Skeletal muscle satellite cell (primary cell): ENCODE measurements at regions not wholly inside any gene's neighbourhood (a gene's known extent, or its start where the extent isn't known, plus 50 kb on each side); places are given as distances from the start of the nearest gene placed in this dataset.
"Not testable (repeated sequence)": the region's sequence is repeated elsewhere in the genome, so short reads cannot be mapped to it uniquely, and the experiment has no call there.

Experiments
- H3K27me3 ChIP-seq: 2 replicates; pipeline ENCODE4 v1.7.0; 2013; ENCODE audit warnings: low read length; ENCODE audit not compliant: control insufficient read depth, insufficient read depth
- H3K36me3 ChIP-seq: 2 replicates; pipeline ENCODE4 v1.7.0; 2013; ENCODE audit warnings: mild to moderate bottlenecking, control low read depth, low read length; ENCODE audit not compliant: insufficient read depth
- H3K4me1 ChIP-seq: 2 replicates; pipeline ENCODE4 v1.7.0; 2013; ENCODE audit warnings: low read length; ENCODE audit not compliant: control insufficient read depth, insufficient read depth
- H3K4me2 ChIP-seq: 2 replicates; pipeline ENCODE4 v1.7.0; 2013; ENCODE audit warnings: mild to moderate bottlenecking, low read length
- H3K4me3 ChIP-seq: 2 replicates; pipeline ENCODE4 v1.7.0; 2013; ENCODE audit warnings: low read length
- H3K9ac ChIP-seq: 2 replicates; pipeline ENCODE4 v1.7.0; 2013; ENCODE audit warnings: mild to moderate bottlenecking, low read depth, low read length, moderate library complexity
- H3K9me3 ChIP-seq: replicated peaks from 2 replicates; pipeline ENCODE4 v1.7.0; 2013; ENCODE audit warnings: mild to moderate bottlenecking, control low read depth, low read length

DNA sequence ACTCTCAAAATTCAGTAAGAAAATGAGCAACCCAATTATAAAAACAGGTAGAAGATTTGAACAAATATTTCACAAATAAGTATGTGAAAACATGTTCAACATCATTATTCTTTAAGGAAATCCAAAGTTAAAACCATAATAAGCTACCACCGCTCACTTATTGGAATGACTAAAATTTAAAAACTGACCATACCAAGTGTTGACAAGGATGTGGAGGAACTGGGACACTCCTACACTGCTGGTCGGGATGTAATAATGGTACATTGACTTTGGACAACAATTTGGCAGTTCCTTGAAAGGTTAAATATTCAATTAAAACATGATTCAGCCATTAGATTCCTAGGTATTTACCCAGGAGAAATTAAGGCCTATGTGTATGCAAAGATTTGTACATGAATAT, 336.5 kb downstream of the IRS1 start:
- Histone ChIP-seq H3K9ac (no peak overlapping the region), H3K27me3 (no peaks in the 10 kb centered on the region), H3K9me3 (no peaks in the 10 kb centered on the region), H3K36me3 (no peaks in the 10 kb centered on the region), H3K4me2 (no peak overlapping the region), H3K4me3 (no peak overlapping the region), H3K4me1 (no peaks in the 10 kb centered on the region)

DNA sequence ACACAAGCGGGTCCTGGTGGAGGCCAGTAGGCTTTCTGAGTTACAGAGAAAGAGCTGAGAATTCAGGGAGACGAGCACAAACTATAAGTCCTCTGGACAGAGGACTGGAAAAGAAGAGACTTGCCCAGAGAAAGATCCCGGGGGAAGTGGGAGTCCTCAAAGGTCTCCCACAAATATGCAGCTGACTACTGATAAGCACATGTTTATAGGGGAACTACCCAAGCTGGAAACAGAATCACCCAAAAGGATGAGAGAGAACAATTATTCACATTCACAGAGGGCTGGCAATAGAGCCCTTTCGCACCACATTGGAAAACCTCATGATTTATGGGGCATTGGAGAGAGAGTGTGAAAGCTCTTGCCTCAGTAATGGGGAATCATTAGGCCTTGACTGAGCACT, 337.6 kb downstream of the IRS1 start:
- no peak overlapping the region for H3K9ac ChIP-seq
- no peaks in the 10 kb centered on the region for H3K9me3 ChIP-seq
- H3K4me2 ChIP-seq, result no peak overlapping the region
- H3K36me3 ChIP-seq, result no peaks in the 10 kb centered on the region
- no peaks in the 10 kb centered on the region for H3K27me3 ChIP-seq
- no peak overlapping the region for H3K4me3 ChIP-seq
- H3K4me1 ChIP-seq, result no peaks in the 10 kb centered on the region

DNA sequence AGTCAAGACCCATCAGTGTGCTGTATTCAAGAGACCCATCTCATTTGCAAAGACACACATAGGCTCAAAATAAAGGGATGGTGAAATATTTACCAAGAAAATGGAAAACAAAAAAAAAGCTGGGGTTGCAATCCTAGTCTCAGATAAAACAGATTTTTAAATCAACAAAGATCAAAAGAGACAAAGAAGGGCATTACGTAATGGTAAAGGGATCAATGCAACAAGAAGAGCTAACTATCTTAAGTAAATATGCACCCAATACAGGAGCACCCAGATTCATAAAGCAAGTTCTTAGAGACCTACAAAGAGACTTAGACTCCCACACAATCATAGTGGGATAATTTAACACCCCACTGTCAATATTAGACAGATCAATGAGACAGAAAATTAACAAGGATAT, 343.5 kb downstream of the IRS1 start:
- not testable (repeated sequence) for H3K9me3 ChIP-seq, H3K4me1 ChIP-seq, H3K9ac ChIP-seq, H3K4me2 ChIP-seq, H3K4me3 ChIP-seq, H3K27me3 ChIP-seq, H3K36me3 ChIP-seq

DNA sequence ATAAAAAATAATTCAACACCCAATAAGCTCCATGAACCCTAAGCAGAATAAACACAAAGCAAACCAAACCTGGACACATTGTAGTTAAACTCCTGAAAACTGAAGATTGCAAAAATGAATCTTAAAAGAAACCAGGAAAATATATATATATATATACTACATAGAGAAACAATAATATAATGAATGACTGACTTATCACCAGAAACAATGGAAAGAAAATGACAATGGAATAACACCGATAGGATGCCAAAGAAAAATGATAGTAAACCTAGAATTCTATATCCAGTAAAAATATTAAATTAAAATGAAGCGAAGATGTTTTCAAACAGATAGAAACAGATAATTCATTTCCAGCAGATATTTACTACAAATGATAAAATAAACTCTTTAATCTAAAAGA, 346.9 kb downstream of the IRS1 start:
- peaks cover 7% of the 10 kb centered on the region for H3K9me3 ChIP-seq
- H3K4me3 ChIP-seq, result no peak overlapping the region
- H3K4me1 ChIP-seq, result peaks cover 10% of the 10 kb centered on the region
- H3K27me3 ChIP-seq, result no peaks in the 10 kb centered on the region
- no peaks in the 10 kb centered on the region for H3K36me3 ChIP-seq
- H3K9ac ChIP-seq, result no peak overlapping the region
- H3K4me2 ChIP-seq, result no peak overlapping the region

DNA sequence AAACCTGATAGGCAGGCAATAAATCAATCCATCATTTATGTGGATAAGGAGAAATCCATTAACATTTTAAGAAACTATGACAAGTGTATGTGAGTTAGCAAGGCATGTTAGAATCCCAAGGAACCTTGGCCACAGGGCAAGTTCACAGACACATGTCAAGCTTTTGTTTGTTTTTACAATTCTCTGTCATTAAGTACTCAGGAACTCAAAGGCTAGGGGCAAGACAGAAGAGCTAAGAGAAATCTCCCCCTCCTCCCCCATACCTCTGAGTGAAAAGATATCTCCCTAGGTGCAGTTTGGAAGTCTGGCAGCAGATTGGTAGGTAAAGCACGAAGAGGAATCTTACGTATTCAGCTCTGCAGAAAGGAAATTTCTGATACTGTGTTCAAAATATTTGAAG, 348.1 kb downstream of the IRS1 start:
- H3K9ac ChIP-seq, result no peak overlapping the region
- H3K27me3 ChIP-seq, result no peaks in the 10 kb centered on the region
- no peaks in the 10 kb centered on the region for H3K36me3 ChIP-seq
- H3K9me3 ChIP-seq, result peaks cover 7% of the 10 kb centered on the region
- H3K4me3 ChIP-seq, result no peak overlapping the region
- peaks cover 21% of the 10 kb centered on the region for H3K4me1 ChIP-seq
- no peak overlapping the region for H3K4me2 ChIP-seq

DNA sequence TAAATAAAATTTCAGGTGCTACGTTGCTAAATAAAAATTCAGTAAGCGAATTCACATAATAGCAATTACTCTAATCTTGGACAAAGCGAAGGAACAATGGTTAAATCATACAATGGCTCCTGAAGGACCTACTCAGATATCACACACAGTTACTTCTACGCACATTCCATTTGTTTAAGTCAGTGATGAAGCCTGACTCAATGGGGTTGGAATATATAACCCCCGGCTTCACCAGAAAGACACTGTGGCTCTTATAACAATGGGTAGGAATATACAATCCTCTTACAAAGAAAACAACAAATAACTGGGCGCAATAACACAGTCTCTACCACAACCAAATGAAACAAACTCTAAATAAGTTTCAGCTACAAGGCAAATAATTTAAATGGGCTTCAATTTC, 349.5 kb downstream of the IRS1 start:
- H3K4me3 ChIP-seq, result no peak overlapping the region
- H3K9ac ChIP-seq, result no peak overlapping the region
- H3K27me3 ChIP-seq, result no peaks in the 10 kb centered on the region
- peaks cover 7% of the 10 kb centered on the region for H3K9me3 ChIP-seq
- H3K4me2 ChIP-seq, result no peak overlapping the region
- no peaks in the 10 kb centered on the region for H3K36me3 ChIP-seq
- H3K4me1 ChIP-seq, result peaks cover 32% of the 10 kb centered on the region

DNA sequence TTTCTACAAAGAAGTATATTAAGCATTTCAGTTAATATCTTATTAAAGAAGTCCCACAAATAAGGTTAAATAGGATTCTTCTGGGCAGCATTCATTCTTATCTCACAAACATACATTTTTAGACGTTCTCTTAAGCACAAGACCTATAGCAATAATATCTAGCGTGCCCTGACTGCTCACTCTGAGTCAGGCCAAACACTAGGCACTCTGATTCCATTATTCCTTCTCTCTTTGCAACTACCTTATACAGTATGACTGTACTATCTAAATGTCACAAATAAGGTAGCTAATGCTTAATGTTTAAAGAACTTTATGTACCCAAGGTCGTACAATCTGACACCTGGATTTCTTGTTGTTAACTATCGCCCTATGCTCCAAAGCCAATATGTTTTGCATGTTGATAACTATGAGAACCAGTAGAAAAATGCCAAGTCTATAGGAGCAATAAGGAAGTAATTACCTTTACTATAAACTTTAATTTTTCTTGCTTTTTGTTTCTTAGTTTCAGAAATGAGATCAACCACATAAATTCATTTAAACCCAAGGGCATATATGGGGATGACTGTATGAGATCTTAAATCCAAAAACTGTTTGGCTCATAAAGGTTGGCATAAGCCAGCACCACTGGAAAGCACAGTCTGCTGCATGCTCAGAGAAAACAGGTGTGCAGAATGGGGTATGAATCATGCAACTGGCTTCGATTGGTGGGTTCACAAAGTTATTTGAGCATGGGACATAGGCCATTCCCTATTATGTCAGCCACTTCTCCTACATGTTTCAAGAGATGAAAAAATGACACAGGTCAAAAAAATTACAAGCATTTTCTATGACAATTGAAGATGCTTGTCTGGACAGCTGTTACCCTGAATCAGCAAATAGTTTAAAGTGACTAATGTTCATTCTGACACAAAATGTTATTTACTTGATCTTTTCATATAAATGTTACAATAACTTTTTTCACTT, 352.0 kb downstream of the IRS1 start:
- H3K4me3 ChIP-seq, result no peak overlapping the region
- peak overlapping the region; percentile 66 for H3K9ac ChIP-seq
- peaks cover 32% of the 10 kb centered on the region for H3K4me1 ChIP-seq
- no peaks in the 10 kb centered on the region for H3K36me3 ChIP-seq
- no peaks in the 10 kb centered on the region for H3K27me3 ChIP-seq
- H3K4me2 ChIP-seq, result peak overlapping the region; percentile 10
- H3K9me3 ChIP-seq, result peaks cover 4% of the 10 kb centered on the region

DNA sequence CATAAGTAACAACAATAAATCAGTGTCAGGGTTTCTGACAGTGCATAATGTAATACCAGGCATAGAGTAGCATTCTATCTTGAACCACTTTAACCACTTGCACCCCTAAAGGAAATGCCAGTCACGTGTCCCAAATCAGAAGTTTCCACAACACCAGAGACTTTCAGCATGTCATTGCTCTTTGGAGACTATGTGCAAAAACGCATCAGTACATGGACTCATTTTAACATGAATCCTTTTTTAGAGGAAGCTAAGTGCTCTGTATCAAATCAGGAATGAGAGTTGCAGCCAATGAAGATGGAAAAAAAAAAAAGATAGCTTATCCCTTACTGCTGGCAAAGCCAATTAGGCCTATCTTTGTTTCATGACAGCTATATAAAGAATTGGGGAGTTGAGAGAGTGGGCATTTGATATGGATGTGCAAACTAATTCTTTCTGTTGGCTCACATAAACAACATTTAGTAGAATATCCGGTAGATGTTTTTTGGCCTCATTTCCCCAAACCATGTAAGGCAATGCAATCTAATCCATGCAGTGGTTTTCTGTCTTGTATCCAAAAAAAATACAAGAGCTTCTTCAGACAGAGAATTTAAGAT, 353.1 kb downstream of the IRS1 start:
- Histone ChIP-seq H3K9me3 (peaks cover 3% of the 10 kb centered on the region), H3K36me3 (no peaks in the 10 kb centered on the region), H3K4me2 (peak overlapping the region; percentile 24), H3K27me3 (no peaks in the 10 kb centered on the region), H3K4me3 (no peak overlapping the region), H3K9ac (peak overlapping the region; percentile 48), H3K4me1 (peaks cover 32% of the 10 kb centered on the region)

DNA sequence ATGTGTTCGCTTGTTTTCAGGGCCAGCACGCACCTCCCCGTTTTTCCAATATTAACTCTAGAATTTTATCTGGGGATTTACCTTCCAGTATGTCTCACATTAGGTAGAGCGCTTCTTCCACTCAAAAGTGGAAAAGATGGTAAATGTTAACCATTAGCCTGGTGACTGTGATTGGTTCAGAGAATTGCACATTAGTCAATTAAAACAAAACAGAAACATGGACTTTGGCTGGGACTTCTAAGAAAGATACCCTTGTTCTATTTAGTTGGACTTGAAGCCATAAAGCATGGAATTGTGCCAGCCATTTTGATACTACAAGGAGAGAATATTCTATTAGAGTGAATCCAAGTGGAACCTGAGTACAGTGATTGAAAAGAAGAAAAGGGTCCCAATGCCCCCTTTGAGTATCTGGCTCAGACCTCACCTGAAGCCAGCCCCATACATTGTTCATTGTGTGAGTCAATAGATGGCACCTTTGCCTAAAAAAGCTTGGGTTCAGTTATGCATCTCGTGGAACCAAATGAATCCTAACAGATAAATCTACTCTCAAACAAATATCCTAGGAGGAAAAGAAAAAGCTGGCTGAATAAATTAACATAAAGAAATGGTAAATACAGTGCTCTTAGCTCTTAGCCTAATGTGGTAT, 354.3 kb downstream of the IRS1 start:
- H3K27me3 ChIP-seq, result no peaks in the 10 kb centered on the region
- H3K4me2 ChIP-seq, result no peak overlapping the region
- H3K36me3 ChIP-seq, result no peaks in the 10 kb centered on the region
- peaks cover 42% of the 10 kb centered on the region for H3K4me1 ChIP-seq
- H3K4me3 ChIP-seq, result no peak overlapping the region
- no peaks in the 10 kb centered on the region for H3K9me3 ChIP-seq
- peak overlapping the region; percentile 48 for H3K9ac ChIP-seq

DNA sequence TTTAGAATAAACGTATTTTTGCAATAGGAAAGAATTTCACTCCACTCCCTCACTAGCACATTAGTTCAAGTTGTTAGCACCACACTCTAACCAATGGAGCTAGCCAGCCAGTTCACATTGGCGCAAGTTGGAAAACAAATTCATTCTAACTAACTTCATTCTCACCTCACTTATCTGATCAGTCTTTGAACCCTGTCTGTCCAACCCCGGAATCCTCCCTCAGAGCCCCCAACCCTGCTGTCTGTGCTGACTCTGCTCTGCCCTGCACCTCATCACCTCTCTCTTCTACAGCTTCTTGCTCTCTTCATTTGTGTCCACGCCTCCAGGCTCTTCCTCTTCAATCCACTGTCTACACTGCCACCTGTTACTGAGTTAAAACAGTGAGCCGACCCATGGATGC, 356.5 kb downstream of the IRS1 start:
- Histone ChIP-seq H3K27me3 (no peaks in the 10 kb centered on the region), H3K36me3 (no peaks in the 10 kb centered on the region), H3K9me3 (no peaks in the 10 kb centered on the region), H3K4me1 (peaks cover 49% of the 10 kb centered on the region), H3K4me2 (no peak overlapping the region), H3K4me3 (no peak overlapping the region), H3K9ac (no peak overlapping the region)

DNA sequence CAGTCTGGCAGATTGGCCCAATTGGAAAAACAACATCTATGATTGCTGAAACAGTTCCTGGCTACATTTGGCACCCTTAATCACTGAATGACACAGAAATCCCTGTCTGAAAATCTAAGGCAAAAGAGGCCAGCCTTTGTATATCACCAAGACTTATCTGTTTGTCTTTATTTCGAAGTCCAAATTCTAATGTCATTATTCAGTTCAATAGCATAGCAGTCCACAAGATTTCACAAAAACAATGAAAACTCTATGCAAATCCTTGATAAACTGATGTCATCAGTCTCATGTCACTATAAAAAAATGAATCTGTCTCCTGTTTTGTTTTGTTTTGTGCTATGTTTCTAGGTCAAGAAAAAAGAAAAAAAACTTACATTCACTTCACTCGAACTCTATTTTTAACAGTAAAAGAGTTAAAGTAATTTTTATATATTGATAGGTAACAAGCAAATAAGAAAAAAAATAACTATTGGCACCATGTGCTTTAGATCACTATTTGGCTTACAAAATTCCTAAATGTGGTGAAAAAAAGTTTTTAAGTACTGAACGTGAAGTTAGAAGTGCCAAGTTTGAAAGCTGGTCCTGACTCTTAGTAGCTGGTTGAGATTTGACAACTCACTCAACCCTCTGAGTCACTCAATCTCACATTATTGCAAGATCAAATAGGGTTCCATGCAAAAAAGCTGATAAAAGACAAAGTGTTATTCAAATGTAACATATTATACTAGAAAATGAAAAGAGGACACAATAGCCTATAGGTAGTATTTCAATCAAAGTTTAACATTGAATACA, 359.3 kb downstream of the IRS1 start:
- Histone ChIP-seq H3K9me3 (no peaks in the 10 kb centered on the region), H3K36me3 (no peaks in the 10 kb centered on the region), H3K9ac (peak overlapping the region; percentile 71), H3K4me1 (peaks cover 25% of the 10 kb centered on the region), H3K4me3 (no peak overlapping the region), H3K27me3 (no peaks in the 10 kb centered on the region), H3K4me2 (peak overlapping the region; percentile 42)
